GM10248 (cell line): ENCODE measurements at regions not wholly inside any gene's neighbourhood (a gene's known extent, or its start where the extent isn't known, plus 50 kb on each side); places are given as distances from the start of the nearest gene placed in this dataset.

Source experiments
- CTCF ChIA-PET: fragments of 300-600 bp; sonication (Branson Sonifier 250); formaldehyde crosslinking; extraction: SDS; loops from one replicate; lab custom pipeline; 2021; ENCODE audit warnings: antibody characterized with exemption; lab: Yijun Ruan, JAX
- POLR2A ChIA-PET: fragments of 350-650 bp; sonication (Branson Sonifier 250); formaldehyde crosslinking; extraction: SDS; loops from one replicate; lab custom pipeline; 2020; ENCODE audit warnings: antibody characterized with exemption; lab: Yijun Ruan, JAX
- DNase-seq: peaks from one replicate; pipeline ENCODE4 v3.0.0; 2012; ENCODE audit errors: extremely low spot score
- TF ChIP-seq, protein P1 (sequence below): IDR thresholded peaks from 2 replicates; pipeline ENCODE4 v1.5.1; 2012; ENCODE audit warnings: mild to moderate bottlenecking, low read depth; ENCODE audit errors: extremely low read depth, missing control alignments, control extremely low read depth

DNA sequence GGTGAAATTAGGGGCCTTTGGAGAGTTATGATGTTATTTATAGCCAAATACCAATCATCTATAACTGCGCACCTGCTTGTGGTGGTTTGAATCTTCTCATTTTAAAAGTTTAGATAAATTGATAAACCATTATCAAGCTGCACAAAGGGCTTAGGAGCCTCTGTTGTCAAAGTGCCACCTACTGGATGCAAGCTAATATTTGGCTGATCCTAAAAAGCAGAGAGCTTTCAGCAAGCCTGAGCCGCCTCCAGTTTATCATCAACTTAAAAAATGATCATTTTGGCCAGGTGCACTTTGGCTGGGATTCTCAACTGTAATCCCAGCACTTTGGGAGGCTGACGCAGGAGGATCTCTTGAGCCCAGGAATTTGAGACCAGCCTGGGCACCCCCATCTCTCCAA lies 58.5 kb upstream of the ATXN1 start:
- CTCF ChIA-PET, result interaction anchor here (1.7 kb wide), 1 partner anchor 16 kb away, joined by 5 read pairs; no protein-coding TSS in a partner anchor

DNA sequence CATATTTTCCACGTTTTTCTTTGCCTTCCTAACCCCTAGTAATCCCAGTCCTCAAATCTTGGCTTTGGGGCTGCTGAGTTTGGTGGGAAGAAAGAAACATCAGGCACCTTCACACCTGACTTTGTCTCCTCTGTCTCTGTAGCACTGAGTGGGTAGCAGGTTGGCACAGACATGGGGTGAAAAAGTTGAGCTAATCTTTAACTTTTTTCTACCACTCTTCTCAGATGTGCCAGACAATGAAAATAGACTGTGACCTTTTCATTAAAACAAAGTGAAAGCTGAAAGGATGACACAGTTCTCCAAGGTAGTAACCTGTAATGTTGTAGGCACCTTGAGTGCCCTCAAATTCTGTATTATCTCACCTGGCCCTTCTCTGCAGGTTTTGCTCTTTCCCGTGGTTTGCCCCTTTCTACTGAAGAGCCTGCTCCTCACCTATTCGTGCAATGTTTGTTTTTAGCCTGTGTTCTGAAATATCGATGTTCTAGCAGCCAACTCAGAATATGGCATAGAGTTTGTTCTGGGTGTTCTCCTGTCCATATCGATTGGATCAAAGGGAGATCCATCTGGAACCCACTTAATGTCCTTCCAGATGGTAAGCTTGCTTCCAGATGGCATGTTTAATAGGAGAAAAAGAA lies 57.8 kb upstream of the ATXN1 start:
- ChIA-PET POLR2A (no interaction called here), CTCF (interaction anchor here (0.7 to 1.7 kb wide), 2 partner anchors 13 to 16 kb away, joined by 4 to 5 read pairs; no protein-coding TSS in a partner anchor)
- TF ChIP-seq, protein P1, sequence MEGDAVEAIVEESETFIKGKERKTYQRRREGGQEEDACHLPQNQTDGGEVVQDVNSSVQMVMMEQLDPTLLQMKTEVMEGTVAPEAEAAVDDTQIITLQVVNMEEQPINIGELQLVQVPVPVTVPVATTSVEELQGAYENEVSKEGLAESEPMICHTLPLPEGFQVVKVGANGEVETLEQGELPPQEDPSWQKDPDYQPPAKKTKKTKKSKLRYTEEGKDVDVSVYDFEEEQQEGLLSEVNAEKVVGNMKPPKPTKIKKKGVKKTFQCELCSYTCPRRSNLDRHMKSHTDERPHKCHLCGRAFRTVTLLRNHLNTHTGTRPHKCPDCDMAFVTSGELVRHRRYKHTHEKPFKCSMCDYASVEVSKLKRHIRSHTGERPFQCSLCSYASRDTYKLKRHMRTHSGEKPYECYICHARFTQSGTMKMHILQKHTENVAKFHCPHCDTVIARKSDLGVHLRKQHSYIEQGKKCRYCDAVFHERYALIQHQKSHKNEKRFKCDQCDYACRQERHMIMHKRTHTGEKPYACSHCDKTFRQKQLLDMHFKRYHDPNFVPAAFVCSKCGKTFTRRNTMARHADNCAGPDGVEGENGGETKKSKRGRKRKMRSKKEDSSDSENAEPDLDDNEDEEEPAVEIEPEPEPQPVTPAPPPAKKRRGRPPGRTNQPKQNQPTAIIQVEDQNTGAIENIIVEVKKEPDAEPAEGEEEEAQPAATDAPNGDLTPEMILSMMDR, result no peak
- DNase-seq, result no peak

More for the DNA sequence above, 58.5 kb upstream of the ATXN1 start:
- DNase-seq, result no peak
- TF ChIP-seq, protein P1, result peak; percentile 26
- POLR2A ChIA-PET, result no interaction called here

DNA sequence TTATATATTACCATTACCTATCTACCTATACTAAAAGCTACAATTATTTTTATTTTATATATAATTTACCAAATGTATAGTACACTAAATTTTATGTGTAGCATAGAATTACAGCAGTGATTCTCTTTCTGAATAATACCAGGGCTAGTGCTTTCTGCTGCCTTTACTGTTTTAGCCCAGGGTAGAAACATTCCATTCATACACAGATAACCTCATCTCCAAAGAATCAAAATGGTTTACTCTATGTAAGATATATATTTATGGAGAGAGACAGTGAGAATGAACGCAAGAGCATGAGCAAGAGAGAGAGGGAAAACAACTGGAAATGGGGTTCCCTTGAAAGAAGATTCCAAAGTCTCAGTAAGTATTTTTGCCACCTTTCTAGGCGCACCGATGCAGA lies 56.3 kb upstream of the ATXN1 start:
- POLR2A ChIA-PET, result no interaction called here
- TF ChIP-seq, protein P1, result no peak
- CTCF ChIA-PET, result no interaction called here

DNA sequence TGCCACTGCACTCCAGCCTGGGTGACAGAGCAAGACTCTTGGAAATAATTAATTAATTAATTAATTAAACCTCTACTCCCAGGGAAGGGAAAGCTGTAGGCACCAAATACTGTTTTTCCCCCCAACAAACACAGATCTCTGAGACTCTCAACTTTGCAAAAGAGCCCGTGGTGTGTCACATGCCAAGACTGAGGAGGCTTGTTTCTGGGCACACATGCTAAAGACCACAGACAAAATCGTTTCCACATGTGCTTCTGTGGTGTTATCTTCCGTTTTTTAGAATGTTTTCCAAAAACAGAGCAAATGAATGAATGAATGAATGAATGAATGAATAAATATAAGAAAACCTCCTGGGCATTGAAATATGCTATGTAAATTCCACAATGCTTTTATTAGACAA lies 55.6 kb upstream of the ATXN1 start:
- CTCF ChIA-PET, result no interaction called here
- DNase-seq, result no peak
- TF ChIP-seq, protein P1, result no peak
- POLR2A ChIA-PET, result no interaction called here

More for the DNA sequence above, 56.3 kb upstream of the ATXN1 start:
- no peak for DNase-seq

DNA sequence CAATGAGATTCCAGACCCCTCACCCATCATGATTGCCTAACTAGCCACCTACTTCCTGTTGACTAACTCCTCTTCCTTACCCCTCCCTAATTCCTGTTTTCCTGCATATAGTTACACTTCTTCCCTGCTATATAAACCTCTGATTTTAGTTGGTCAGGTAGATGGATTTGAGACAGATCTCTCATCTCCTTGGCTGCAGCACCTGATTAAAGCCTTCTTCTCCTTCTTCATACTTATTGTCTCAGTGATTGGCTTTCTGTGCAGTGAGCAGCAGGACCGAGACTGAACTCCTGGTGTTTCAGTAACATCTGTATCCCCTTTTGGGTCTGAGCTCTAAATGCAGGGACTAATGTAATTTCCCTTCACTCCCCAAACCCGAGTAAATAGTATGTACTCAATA lies 51.7 kb upstream of the ATXN1 start:
- POLR2A ChIA-PET, result no interaction called here
- CTCF ChIA-PET, result no interaction called here
- TF ChIP-seq, protein P1, result no peak
- no peak for DNase-seq

DNA sequence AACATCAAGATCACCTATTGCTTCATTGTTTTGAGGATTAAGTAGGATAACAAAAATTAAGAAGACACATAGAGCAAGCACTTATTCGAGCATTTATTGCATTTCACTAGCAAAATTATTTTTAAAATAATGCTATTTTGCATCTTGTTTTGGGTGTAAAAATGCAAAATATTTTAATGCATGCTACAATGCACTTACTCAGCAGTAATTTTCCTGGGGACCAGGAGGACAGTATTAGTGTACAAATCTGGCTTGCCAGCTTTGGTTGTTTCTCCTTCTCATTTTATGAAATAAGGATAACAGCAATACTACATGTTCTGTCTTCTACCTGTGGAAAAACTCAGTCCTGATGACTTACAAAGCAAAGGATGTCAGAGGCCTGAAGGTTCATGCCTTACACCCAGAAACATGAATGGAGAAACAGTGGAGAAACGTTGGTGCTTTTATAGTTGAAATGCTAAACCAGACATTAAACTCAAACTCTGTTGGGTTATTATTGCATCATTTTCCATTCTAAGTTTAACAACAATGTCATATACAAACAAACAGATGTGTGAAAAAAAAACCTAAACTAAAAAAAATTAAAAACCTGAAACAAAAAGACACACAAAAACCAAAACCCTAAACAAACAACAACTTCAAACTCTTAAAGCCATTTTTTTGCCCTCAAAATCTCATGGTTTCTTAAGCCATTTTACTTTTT lies 50.2 kb upstream of the ATXN1 start:
- CTCF ChIA-PET, result no interaction called here
- POLR2A ChIA-PET, result no interaction called here
- no peak for DNase-seq
- TF ChIP-seq, protein P1, result no peak
